Dermis microvascular lymphatic vessel endothelial cell (primary cell): ENCODE measurements at regions not wholly inside any gene's neighbourhood (a gene's known extent, or its start where the extent isn't known, plus 50 kb on each side); places are given as distances from the start of the nearest gene placed in this dataset.

ENCODE experiments used
- DNase-seq, 2 donors: peaks; one replicate each; pipeline versions ENCODE4 v3.0.0 to v3.0.0-alpha.2; 2010; ENCODE audit warnings: low read depth in 2 of 2

- DNase-seq: no peak
Observed at GRCh38 chr4:33268776-33269175, 2548.6 kb downstream of the PCDH7 start.

GRCh38 chr4:33270403-33270802 is 2550.2 kb downstream of the PCDH7 start:
- DNase-seq: no peak

DNA sequence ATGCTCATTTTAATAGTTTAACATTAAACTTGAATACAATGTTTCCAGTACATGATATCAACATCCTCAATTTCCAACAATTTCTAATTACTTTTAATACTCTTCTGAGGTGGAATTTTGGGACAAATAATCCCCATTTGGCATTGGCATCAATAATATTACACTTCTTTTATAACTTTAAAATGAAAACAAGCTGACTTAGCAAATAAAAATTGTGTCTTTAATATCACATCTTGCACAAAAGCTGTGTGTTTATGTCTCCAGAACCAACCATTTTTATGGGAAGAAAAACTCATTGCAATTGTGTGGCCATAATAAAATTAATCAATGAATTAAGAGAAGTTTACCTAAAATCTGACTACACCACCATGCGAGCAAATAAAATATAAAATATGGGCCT is 2552.6 kb downstream of the PCDH7 start:
- no peak for DNase-seq

GRCh38 chr4:33283818-33284217 is 2563.6 kb downstream of the PCDH7 start:
- DNase-seq: no peak

DNA sequence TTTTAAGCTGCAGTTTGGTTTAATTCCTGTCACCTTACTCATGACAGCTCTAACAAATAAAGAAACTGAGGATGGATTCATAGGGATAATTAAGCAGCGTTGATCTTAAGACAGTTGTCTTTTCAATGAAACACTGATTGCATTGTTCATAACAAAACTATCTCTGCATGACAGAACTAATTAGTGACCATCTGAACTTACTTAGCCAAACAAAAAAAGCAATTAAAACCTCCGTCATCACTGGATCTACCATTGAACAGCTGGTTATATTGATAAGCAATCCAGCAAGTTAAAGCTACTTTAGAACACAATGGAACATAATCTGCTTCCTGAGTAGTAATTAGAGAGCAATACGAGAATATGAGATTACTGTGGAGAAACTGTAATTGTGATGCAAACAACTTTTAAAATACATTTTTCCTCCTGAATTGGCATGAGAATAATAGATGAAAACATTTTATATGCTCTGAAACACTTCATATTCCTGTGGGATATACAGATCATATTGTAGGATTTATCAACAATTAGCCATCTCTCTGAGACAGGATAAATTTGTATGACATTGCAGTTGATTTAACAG is 2576.8 kb downstream of the PCDH7 start:
- DNase-seq: no peak

- DNase-seq: no peak
Observed at GRCh38 chr4:33302321-33302720, 2582.2 kb downstream of the PCDH7 start.

- DNase-seq: no peak
Observed at GRCh38 chr4:33306131-33306530, 2586.0 kb downstream of the PCDH7 start.

DNA sequence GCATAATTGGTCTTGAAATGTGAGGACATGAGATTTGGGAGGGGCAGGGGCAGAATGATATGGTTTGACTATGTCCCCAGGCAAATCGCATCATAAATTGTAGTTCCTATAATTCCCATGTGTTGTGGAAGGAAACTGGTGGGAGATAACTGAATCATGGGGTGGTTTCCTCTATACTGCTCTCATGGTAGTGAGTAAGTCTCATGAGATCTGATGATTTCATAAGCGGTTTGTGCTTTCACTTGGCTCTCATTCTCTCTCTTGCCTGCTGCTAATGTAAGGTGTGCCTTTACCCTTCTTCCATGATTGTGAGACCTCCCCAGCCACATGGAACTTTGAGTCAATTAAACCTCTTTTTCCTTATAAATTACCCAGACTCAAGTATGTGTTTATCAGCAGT is 2595.9 kb downstream of the PCDH7 start:
- DNase-seq: no peak

DNA sequence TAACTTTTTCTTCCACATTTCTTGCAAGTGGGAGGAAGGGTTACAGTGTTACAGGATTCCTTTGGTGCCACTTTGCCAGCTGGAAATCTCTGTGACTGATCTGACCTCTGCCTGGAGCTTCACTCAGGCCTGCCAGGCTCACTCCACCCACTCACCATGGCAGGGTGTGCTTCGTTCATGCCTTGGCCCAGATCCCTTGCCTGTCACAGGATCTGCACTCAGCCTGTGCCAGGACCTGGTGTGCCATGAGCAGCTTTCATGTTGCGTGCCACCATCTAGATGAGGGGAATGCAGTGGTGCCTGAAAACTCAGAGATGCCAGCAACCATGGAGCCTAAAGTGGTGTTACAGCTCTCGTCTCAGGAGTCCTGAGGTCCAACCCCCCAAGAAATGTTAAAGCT is 2596.4 kb downstream of the PCDH7 start:
- no peak for DNase-seq

GRCh38 chr4:33323393-33323792 is 2603.2 kb downstream of the PCDH7 start:
- DNase-seq: no peak

GRCh38 chr4:33334416-33334815 is 2614.2 kb downstream of the PCDH7 start:
- DNase-seq: no peak

DNA sequence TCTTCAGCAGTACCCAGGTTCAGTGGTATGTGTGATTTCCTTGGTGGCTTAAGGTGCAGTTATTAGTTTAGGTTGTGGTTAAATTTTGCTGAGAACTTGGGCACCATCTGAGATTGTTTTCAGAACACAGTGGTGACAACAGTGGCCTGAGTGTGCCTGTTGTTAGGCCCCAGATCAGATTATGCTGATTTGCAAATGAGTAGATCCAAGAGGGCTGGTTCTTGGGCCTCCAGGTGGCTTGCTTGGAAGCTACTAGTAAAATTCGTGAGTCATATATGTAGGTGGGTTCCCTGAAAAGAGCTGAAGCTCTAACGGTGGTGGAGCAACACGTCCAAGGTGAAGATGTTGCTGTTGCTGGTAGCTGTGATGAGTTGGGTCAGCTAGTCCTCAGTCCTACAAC is 2619.6 kb downstream of the PCDH7 start:
- DNase-seq: no peak

- no peak for DNase-seq
Observed at GRCh38 chr4:33340168-33340567, 2620.0 kb downstream of the PCDH7 start.

GRCh38 chr4:33349376-33349775 is 2629.2 kb downstream of the PCDH7 start:
- no peak for DNase-seq

DNA sequence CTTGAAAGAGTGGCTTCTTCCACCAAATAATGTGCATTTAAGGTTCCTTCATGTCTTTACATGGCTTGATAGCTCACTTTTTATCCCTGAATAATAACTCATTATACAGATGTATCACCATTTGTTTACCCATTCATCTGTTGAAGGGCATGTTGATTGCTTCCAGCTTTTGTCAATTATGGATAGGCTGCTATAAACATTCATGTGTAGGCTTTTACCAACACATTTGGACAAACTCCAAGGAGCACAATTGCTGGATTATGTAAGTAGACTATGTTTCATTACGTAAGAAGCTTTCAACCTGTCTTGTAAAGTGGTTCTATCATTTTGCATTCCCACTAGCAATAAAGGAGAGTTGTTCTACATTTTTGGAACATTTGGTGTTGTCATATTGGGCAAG is 2637.0 kb downstream of the PCDH7 start:
- no peak for DNase-seq

DNA sequence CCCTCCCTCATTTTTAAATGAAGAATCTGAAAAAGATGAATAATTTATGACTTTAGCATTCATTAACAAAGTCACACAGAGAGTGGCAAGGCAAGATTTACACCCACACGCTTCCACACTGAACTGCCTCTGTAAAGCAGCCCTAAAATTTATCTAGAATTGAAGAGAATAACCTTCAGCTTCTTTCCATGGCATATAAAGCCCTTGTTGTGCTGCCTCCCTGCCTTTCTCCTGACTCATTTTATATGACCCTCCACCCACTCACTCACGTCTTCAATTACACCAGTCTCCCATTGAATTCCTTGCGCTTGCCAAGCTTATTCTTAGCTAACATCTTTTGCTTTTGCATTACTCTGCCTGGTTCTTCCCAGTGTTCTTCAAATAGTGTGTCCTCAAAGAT is 2649.3 kb downstream of the PCDH7 start:
- no peak for DNase-seq

GRCh38 chr4:33381816-33382215 is 2661.6 kb downstream of the PCDH7 start:
- DNase-seq: no peak

- DNase-seq: no peak
Observed at GRCh38 chr4:33386764-33387163, 2666.6 kb downstream of the PCDH7 start.

- DNase-seq: no peak
Observed at GRCh38 chr4:33390976-33391375, 2670.8 kb downstream of the PCDH7 start.

- no peak for DNase-seq
Observed at GRCh38 chr4:33395731-33396485, 2675.7 kb downstream of the PCDH7 start.

DNA sequence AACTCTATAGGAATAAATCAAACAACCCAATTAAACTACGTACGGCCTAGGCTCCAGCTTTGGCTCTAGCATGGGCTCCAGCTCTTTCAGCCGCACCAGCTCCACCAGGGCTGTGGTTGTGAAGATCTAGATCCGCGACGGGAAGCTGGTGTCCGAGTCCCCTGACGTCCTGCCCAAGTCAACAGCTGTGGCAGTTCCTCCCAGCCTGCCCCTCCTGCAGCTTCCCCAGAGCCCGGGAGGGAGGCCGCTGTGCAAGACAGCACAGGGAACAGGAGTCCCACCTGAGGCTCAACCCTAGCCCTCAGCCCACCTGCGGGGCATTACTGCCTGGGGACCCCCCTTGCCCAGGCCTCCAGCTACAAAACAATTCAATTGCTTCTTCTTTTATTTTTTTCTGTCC is 2680.3 kb downstream of the PCDH7 start:
- no peak for DNase-seq

DNA sequence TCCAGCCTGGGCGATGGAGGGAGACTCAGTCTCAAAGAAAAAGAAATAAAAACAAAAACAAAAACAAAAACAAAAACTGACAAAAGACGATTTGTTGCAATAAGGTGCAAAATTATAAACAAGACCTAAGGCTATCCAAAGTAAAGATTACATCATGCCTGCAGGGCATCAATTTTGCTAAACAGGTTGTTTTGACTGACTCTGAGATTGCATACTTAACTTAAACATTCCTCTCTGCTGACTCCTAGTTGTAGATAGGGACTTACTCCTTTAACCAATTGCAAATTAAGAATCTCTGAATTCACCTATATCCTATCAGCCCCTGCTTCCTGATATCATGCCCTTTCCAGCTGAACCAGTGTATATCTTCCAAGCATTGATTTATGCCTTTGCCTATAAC is 2687.3 kb downstream of the PCDH7 start:
- DNase-seq: no peak

- no peak for DNase-seq
Observed at GRCh38 chr4:33411182-33411581, 2691.0 kb downstream of the PCDH7 start.

- no peak for DNase-seq
Observed at GRCh38 chr4:33421887-33422286, 2701.7 kb downstream of the PCDH7 start.
